ENCODE measurements at regions not wholly inside any gene's neighbourhood (a gene's known extent, or its start where the extent isn't known, plus 50 kb on each side); places are given as distances from the start of the nearest gene placed in this dataset.

GRCh38 chr5:93673316-93673954 is 68.0 kb downstream of the POU5F2 start:
- DNase-seq: no peak
- Histone ChIP-seq H3K27ac (ENCODE audit: low read depth, low read length) (no peak overlapping the region), H3K36me3 (ENCODE audit: insufficient read depth, low read length) (no peaks in the 10 kb centered on the region), H3K4me1 (ENCODE audit: insufficient read depth, low read length) (no peaks in the 10 kb centered on the region), H3K9me3 (ENCODE audit: low read length) (no peaks in the 10 kb centered on the region), H3K27me3 (ENCODE audit: insufficient read depth, low read length, poor library complexity, severe bottlenecking) (no peaks in the 10 kb centered on the region), H3K4me3 (ENCODE audit: low read length) (no peak overlapping the region)
- CTCF ChIA-PET: interaction anchor here (1.0 kb wide), 1 partner anchor 128 kb away, joined by 3 read pairs; no protein-coding TSS in a partner anchor
- POLR2A ChIA-PET: no interaction called here
- Mint-ChIP-seq H3K27ac (no peak overlapping the region), H3K27me3 (no peaks in the 10 kb centered on the region), H3K9me3 (no peaks in the 10 kb centered on the region), H3K4me1 (no peaks in the 10 kb centered on the region), H3K36me3 (peaks cover 3 to 4% (median 3%) of the 10 kb centered on the region in 3 donors), H3K4me3 (no peak overlapping the region)

GRCh38 chr5:93665648-93666047 is 75.8 kb downstream of the POU5F2 start:
- no peak for DNase-seq
- CTCF ChIA-PET: no interaction called here
- H3K27me3 Mint-ChIP-seq: no peaks in the 10 kb centered on the region
- no peaks in the 10 kb centered on the region for H3K27me3 ChIP-seq (ENCODE audit: insufficient read depth, low read length, poor library complexity, severe bottlenecking)
- no peaks in the 10 kb centered on the region for H3K4me1 ChIP-seq (ENCODE audit: insufficient read depth, low read length)
- H3K36me3 ChIP-seq (ENCODE audit: insufficient read depth, low read length): no peaks in the 10 kb centered on the region
- H3K36me3 Mint-ChIP-seq: peaks cover 0 to 12% (median 1%) of the 10 kb centered on the region in 3 donors
- H3K4me1 Mint-ChIP-seq: no peaks in the 10 kb centered on the region
- POLR2A ChIA-PET: no interaction called here
- no peak overlapping the region for H3K27ac Mint-ChIP-seq
- no peak overlapping the region for H3K4me3 ChIP-seq (ENCODE audit: low read length)
- no peak overlapping the region for H3K4me3 Mint-ChIP-seq
- no peaks in the 10 kb centered on the region for H3K9me3 ChIP-seq (ENCODE audit: low read length)
- no peak overlapping the region for H3K27ac ChIP-seq (ENCODE audit: low read depth, low read length)
- H3K9me3 Mint-ChIP-seq: no peaks in the 10 kb centered on the region

DNA sequence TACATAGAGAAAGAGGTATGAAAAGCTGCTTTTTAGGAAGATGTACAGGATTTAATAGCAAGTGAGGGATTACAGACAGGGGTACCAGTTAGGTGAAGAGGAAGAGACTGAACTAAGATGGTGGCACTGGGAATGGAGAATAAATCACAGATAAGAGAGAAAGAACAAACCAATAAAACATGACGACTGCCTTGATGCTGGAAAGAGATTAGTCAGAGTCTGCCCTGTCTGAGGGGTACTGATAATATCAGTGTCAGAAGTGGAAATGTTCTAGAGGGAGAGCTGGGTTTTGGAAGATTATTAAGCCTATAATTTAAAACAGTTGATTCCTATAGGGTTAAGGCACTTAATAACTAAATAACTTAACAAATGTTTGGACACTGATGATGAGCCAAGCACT is 77.7 kb downstream of the NR2F1 start:
- DNase-seq: no peak
- peaks cover 0 to 12% (median 1%) of the 10 kb centered on the region in 3 donors for H3K36me3 Mint-ChIP-seq
- Histone ChIP-seq H3K36me3 (ENCODE audit: insufficient read depth, low read length) (no peaks in the 10 kb centered on the region), H3K27ac (ENCODE audit: low read depth, low read length) (no peak overlapping the region), H3K27me3 (ENCODE audit: insufficient read depth, low read length, poor library complexity, severe bottlenecking) (no peaks in the 10 kb centered on the region), H3K4me1 (ENCODE audit: insufficient read depth, low read length) (no peaks in the 10 kb centered on the region), H3K4me3 (ENCODE audit: low read length) (no peak overlapping the region), H3K9me3 (ENCODE audit: low read length) (no peaks in the 10 kb centered on the region)
- H3K4me1 Mint-ChIP-seq: no peaks in the 10 kb centered on the region
- no peaks in the 10 kb centered on the region for H3K9me3 Mint-ChIP-seq
- ChIA-PET CTCF (no interaction called here), POLR2A (no interaction called here)
- H3K4me3 Mint-ChIP-seq: no peak overlapping the region
- H3K27me3 Mint-ChIP-seq: no peaks in the 10 kb centered on the region
- no peak overlapping the region for H3K27ac Mint-ChIP-seq

DNA sequence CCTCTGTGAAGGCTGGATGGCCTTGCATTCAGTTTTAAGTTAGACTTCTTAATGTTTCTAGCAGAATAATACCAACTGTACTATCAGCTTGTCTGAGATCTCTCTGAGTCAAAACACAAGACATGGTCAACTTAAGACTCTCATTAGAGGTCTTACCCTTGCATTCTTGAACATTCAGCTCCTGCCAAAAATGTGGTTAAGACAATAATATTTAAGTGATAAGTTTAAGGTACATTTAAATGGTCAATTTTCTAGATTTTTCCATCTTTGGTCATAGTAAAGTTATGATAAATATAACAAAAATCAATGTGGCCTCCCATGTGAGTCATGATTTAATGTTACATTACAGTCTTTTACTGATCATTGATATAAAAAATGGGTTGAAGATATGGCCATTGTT is 75.0 kb downstream of the NR2F1 start:
- no peaks in the 10 kb centered on the region for H3K9me3 ChIP-seq (ENCODE audit: low read length)
- no peak overlapping the region for H3K4me3 ChIP-seq (ENCODE audit: low read length)
- H3K36me3 ChIP-seq (ENCODE audit: insufficient read depth, low read length): no peaks in the 10 kb centered on the region
- no peak overlapping the region for H3K27ac Mint-ChIP-seq
- peaks cover 0 to 1% (median 0%) of the 10 kb centered on the region in 3 donors for H3K4me1 Mint-ChIP-seq
- H3K27me3 Mint-ChIP-seq: no peaks in the 10 kb centered on the region
- H3K27me3 ChIP-seq (ENCODE audit: insufficient read depth, low read length, poor library complexity, severe bottlenecking): no peaks in the 10 kb centered on the region
- no peak overlapping the region for H3K4me3 Mint-ChIP-seq
- POLR2A ChIA-PET: no interaction called here
- peaks cover 1 to 9% (median 3%) of the 10 kb centered on the region in 3 donors for H3K36me3 Mint-ChIP-seq
- CTCF ChIA-PET: no interaction called here
- no peak for DNase-seq
- no peak overlapping the region for H3K27ac ChIP-seq (ENCODE audit: low read depth, low read length)
- no peaks in the 10 kb centered on the region for H3K9me3 Mint-ChIP-seq
- H3K4me1 ChIP-seq (ENCODE audit: insufficient read depth, low read length): no peaks in the 10 kb centered on the region

GRCh38 chr5:93654676-93655075 is 71.7 kb downstream of the NR2F1 start:
- no peak overlapping the region for H3K27ac ChIP-seq (ENCODE audit: low read depth, low read length)
- H3K4me1 Mint-ChIP-seq: peaks cover 5 to 10% (median 8%) of the 10 kb centered on the region in 3 donors
- H3K27ac Mint-ChIP-seq: no peak overlapping the region
- CTCF ChIA-PET: no interaction called here
- DNase-seq: no peak
- H3K27me3 Mint-ChIP-seq: no peaks in the 10 kb centered on the region
- H3K9me3 Mint-ChIP-seq: peaks cover 0 to 2% (median 0%) of the 10 kb centered on the region in 5 donors
- H3K36me3 ChIP-seq (ENCODE audit: insufficient read depth, low read length): no peaks in the 10 kb centered on the region
- H3K9me3 ChIP-seq (ENCODE audit: low read length): no peaks in the 10 kb centered on the region
- peaks cover 0 to 3% (median 3%) of the 10 kb centered on the region in 3 donors for H3K36me3 Mint-ChIP-seq
- no peak overlapping the region for H3K4me3 ChIP-seq (ENCODE audit: low read length)
- H3K4me3 Mint-ChIP-seq: no peak overlapping the region
- H3K4me1 ChIP-seq (ENCODE audit: insufficient read depth, low read length): no peaks in the 10 kb centered on the region
- POLR2A ChIA-PET: no interaction called here
- no peaks in the 10 kb centered on the region for H3K27me3 ChIP-seq (ENCODE audit: insufficient read depth, low read length, poor library complexity, severe bottlenecking)

DNA sequence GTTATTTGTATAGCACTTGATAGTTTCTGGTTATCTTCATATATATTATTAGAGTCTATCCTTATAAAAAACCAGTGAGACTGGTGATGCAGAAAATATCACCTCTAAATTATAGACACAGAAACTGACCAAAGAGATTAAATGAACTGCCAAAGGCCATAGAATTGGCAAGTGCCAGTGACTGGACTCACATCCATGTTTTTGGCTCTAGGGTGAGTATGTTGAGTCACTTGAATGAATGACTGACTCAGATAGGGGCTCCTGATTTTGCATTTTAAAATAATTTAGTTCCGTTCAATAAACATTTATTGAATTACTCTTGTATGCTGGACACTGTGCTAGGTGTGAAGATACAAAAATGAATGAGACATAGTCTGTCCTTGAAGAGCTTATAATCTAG is 70.7 kb downstream of the NR2F1 start:
- peaks cover 0 to 2% (median 0%) of the 10 kb centered on the region in 5 donors for H3K9me3 Mint-ChIP-seq

GRCh38 chr5:93649234-93649900 is 66.3 kb downstream of the NR2F1 start:
- Histone ChIP-seq H3K4me1 (ENCODE audit: insufficient read depth, low read length) (no peaks in the 10 kb centered on the region), H3K4me3 (ENCODE audit: low read length) (no peak overlapping the region), H3K36me3 (ENCODE audit: insufficient read depth, low read length) (no peaks in the 10 kb centered on the region), H3K27ac (ENCODE audit: low read depth, low read length) (no peak overlapping the region), H3K27me3 (ENCODE audit: insufficient read depth, low read length, poor library complexity, severe bottlenecking) (no peaks in the 10 kb centered on the region), H3K9me3 (ENCODE audit: low read length) (no peaks in the 10 kb centered on the region)
- ChIA-PET POLR2A (no interaction called here), CTCF (no interaction called here)
- no peaks in the 10 kb centered on the region for H3K27me3 Mint-ChIP-seq
- no peak overlapping the region for H3K27ac Mint-ChIP-seq
- H3K4me1 Mint-ChIP-seq: peaks cover 5 to 10% (median 7%) of the 10 kb centered on the region in 3 donors
- peaks cover 0 to 4% (median 0%) of the 10 kb centered on the region in 3 donors for H3K36me3 Mint-ChIP-seq
- H3K4me3 Mint-ChIP-seq: no peak overlapping the region
- DNase-seq: no peak
- H3K9me3 Mint-ChIP-seq: peaks cover 0 to 2% (median 0%) of the 10 kb centered on the region in 5 donors

More for the DNA sequence above, 70.7 kb downstream of the NR2F1 start:
- H3K27ac Mint-ChIP-seq: no peak overlapping the region
- Histone ChIP-seq H3K4me3 (ENCODE audit: low read length) (no peak overlapping the region), H3K27me3 (ENCODE audit: insufficient read depth, low read length, poor library complexity, severe bottlenecking) (no peaks in the 10 kb centered on the region), H3K36me3 (ENCODE audit: insufficient read depth, low read length) (no peaks in the 10 kb centered on the region), H3K27ac (ENCODE audit: low read depth, low read length) (no peak overlapping the region), H3K9me3 (ENCODE audit: low read length) (no peaks in the 10 kb centered on the region), H3K4me1 (ENCODE audit: insufficient read depth, low read length) (no peaks in the 10 kb centered on the region)
- H3K4me1 Mint-ChIP-seq: peaks cover 5 to 10% (median 8%) of the 10 kb centered on the region in 3 donors
- ChIA-PET CTCF (no interaction called here), POLR2A (no interaction called here)
- no peaks in the 10 kb centered on the region for H3K27me3 Mint-ChIP-seq
- no peak overlapping the region for H3K4me3 Mint-ChIP-seq
- DNase-seq: no peak
- H3K36me3 Mint-ChIP-seq: peaks cover 0 to 3% (median 3%) of the 10 kb centered on the region in 3 donors

DNA sequence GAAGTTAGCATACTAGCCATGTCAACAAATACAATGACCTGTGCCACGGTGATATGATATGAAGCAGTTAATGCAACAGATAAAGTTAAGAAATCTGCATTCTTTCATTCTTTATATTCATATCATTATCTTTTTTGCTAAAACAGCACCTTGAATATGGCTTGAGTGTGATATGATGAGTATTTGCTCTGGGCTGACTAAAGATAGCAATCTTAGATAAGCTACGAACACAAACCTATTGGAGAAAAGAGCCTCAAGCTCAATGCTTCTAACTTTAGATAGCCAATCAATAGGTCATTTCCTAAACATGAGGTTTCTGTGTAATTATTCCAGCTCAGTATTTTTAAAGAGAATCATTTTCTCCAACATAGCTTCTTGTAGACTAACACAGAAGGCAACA is 61.7 kb downstream of the NR2F1 start:
- no peaks in the 10 kb centered on the region for H3K27me3 ChIP-seq (ENCODE audit: insufficient read depth, low read length, poor library complexity, severe bottlenecking)
- Mint-ChIP-seq H3K4me1 (no peaks in the 10 kb centered on the region), H3K9me3 (no peaks in the 10 kb centered on the region), H3K27me3 (no peaks in the 10 kb centered on the region), H3K27ac (no peak overlapping the region), H3K36me3 (peaks cover 0 to 1% (median 0%) of the 10 kb centered on the region in 3 donors), H3K4me3 (no peak overlapping the region)
- no peak overlapping the region for H3K4me3 ChIP-seq (ENCODE audit: low read length)
- H3K27ac ChIP-seq (ENCODE audit: low read depth, low read length): no peak overlapping the region
- H3K4me1 ChIP-seq (ENCODE audit: insufficient read depth, low read length): no peaks in the 10 kb centered on the region
- H3K36me3 ChIP-seq (ENCODE audit: insufficient read depth, low read length): no peaks in the 10 kb centered on the region
- no peak for DNase-seq
- H3K9me3 ChIP-seq (ENCODE audit: low read length): no peaks in the 10 kb centered on the region
- ChIA-PET CTCF (no interaction called here), POLR2A (no interaction called here)

Measured in CD8-positive, alpha-beta memory T cell (primary cell).